B cell (primary cell): ENCODE measurements at regions not wholly inside any gene's neighbourhood (a gene's known extent, or its start where the extent isn't known, plus 50 kb on each side); places are given as distances from the start of the nearest gene placed in this dataset.

ENCODE experiments used
- ATAC-seq: fragments of 200-7000 bp; cut with Tn5 transposase; one replicate; pipeline ENCODE4 v1.10.0; 2021; ENCODE audit warnings: low read depth, mild to moderate bottlenecking, moderate number of reproducible peaks, moderate library complexity
- CTCF ChIA-PET: fragments of 350-600 bp; sonication (Branson Sonifier 250); formaldehyde crosslinking; loops from one replicate; lab custom pipeline; 2021; ENCODE audit warnings: antibody characterized with exemption, inconsistent platforms; lab: Charles Lee
- POLR2A ChIA-PET: fragments of 350-600 bp; sonication (Branson Sonifier 250); formaldehyde crosslinking; loops from one replicate; lab custom pipeline; 2021; ENCODE audit warnings: antibody characterized with exemption; lab: Charles Lee
- DNase-seq: peaks from one replicate; pipeline ENCODE4 v3.0.0; 2013
- H2AFZ ChIP-seq: 2 replicates; pipeline ENCODE4 v1.6.1; 2012; ENCODE audit warnings: mild to moderate bottlenecking, low read depth, low read length; ENCODE audit not compliant: insufficient read depth, poor library complexity, severe bottlenecking
- H3K27ac ChIP-seq, 2 donors: 1 replicate in 1 of 2; 2 replicates in 1 of 2; pipeline ENCODE4 v1.5.1; 2012 to 2013; ENCODE audit warnings: low read length in 2 of 2, mild to moderate bottlenecking in 2 of 2, moderate library complexity in 1 of 2
- H3K27me3 ChIP-seq, 4 experiments: fragments of 200-600 bp in 1 of 4; sonication (generic) in 1 of 4; replicated peaks in 1 of 4; 1 replicate in 2 of 4; 2 replicates in 2 of 4; pipeline versions ENCODE4 v1.6.1 to v1.7.0; 2013 to 2016; ENCODE audit warnings: low read length in 3 of 4, mild to moderate bottlenecking in 2 of 4, mixed read lengths in 1 of 4, moderate library complexity in 1 of 4; ENCODE audit not compliant: insufficient read depth in 4 of 4, control insufficient read depth in 3 of 4; ENCODE audit errors: control extremely low read depth in 1 of 4
- H3K36me3 ChIP-seq, 2 experiments: replicated peaks in 1 of 2; 1 replicate in 1 of 2; 2 replicates in 1 of 2; pipeline versions ENCODE4 v1.6.1 to v1.7.1; 2013; ENCODE audit warnings: low read length in 1 of 2; ENCODE audit not compliant: insufficient read depth in 2 of 2, control insufficient read depth in 1 of 2; ENCODE audit errors: control extremely low read depth in 1 of 2, extremely low read depth in 1 of 2
- H3K4me1 ChIP-seq, 2 donors: fragments of 200-600 bp in 1 of 2; sonication (generic) in 1 of 2; 1 replicate in 1 of 2; 2 replicates in 1 of 2; pipeline versions ENCODE4 v1.5.1 to v1.6.1; 2013 to 2017; ENCODE audit warnings: low read length in 2 of 2; ENCODE audit not compliant: control insufficient read depth in 2 of 2, insufficient read depth in 2 of 2
- H3K4me2 ChIP-seq: replicated peaks from 2 replicates; pipeline ENCODE3; 2012; ENCODE audit warnings: mild to moderate bottlenecking, low read depth, low read length; ENCODE audit not compliant: poor library complexity, severe bottlenecking
- H3K4me3 ChIP-seq, 5 experiments: fragments of 200-600 bp in 1 of 5; sonication (generic) in 1 of 5; 1 replicate in 3 of 5; 2 replicates in 2 of 5; pipeline versions ENCODE4 v1.5.1 to v1.7.0; 2011 to 2016; ENCODE audit warnings: low read length in 4 of 5, mild to moderate bottlenecking in 4 of 5, low read depth in 2 of 5, control low read depth in 1 of 5, moderate library complexity in 1 of 5; ENCODE audit not compliant: insufficient read depth in 1 of 5; ENCODE audit errors: control extremely low read depth in 1 of 5, extremely low read depth in 1 of 5
- H3K79me2 ChIP-seq: fragments of 200-600 bp; sonication (generic); one replicate; pipeline ENCODE4 v1.6.0; 2016; ENCODE audit warnings: low read length; ENCODE audit not compliant: control insufficient read depth, insufficient read depth
- H3K9ac ChIP-seq: fragments of 200-600 bp; sonication (generic); 2 replicates; pipeline ENCODE4 v1.6.1; 2017; ENCODE audit warnings: mild to moderate bottlenecking, low read length, moderate library complexity
- H3K9me3 ChIP-seq, 3 donors: one replicate each; pipeline versions ENCODE4 v1.6.1 to v1.7.1; 2013; ENCODE audit warnings: low read length in 2 of 3; ENCODE audit not compliant: control insufficient read depth in 2 of 3, insufficient read depth in 1 of 3; ENCODE audit errors: control extremely low read depth in 1 of 3
- H4K20me1 ChIP-seq: 2 replicates; pipeline ENCODE4 v1.6.0; 2012; ENCODE audit warnings: mild to moderate bottlenecking, low read length; ENCODE audit not compliant: insufficient read depth, control insufficient read depth, poor library complexity, severe bottlenecking
- H3K27ac Mint-ChIP-seq: one replicate; pipeline ENCODE4 v1.8.0; 2021; ENCODE audit warnings: mixed read lengths
- H3K27me3 Mint-ChIP-seq: one replicate; pipeline ENCODE4 v1.8.0; 2021; ENCODE audit warnings: mixed read lengths
- H3K4me1 Mint-ChIP-seq: one replicate; pipeline ENCODE4 v1.8.0; 2021; ENCODE audit warnings: mixed read lengths
- H3K4me3 Mint-ChIP-seq: one replicate; pipeline ENCODE4 v1.8.0; 2021; ENCODE audit warnings: mixed read lengths
- H3K9me3 Mint-ChIP-seq: one replicate; pipeline ENCODE4 v1.8.0; 2022; ENCODE audit warnings: mixed read lengths; ENCODE audit not compliant: insufficient read depth
- CTCF ChIP-seq: fragments of 200-600 bp; IDR thresholded peaks from one replicate; pipeline ENCODE4 v1.8.0; 2022; ENCODE audit warnings: antibody characterized with exemption, mild to moderate bottlenecking
- EZH2 ChIP-seq: IDR thresholded peaks from 2 replicates; pipeline ENCODE4 v1.6.1; 2012; ENCODE audit warnings: borderline replicate concordance, low read depth, mild to moderate bottlenecking, moderate library complexity, low read length; ENCODE audit not compliant: insufficient read depth, poor library complexity, severe bottlenecking
- WGBS: methylation state at CpG from one replicate; pipeline ENCODE4 v1.1.5; 2013; ENCODE audit warnings: missing lambda C conversion rate; ENCODE audit not compliant: insufficient coverage; 5-methylcytosine and 5-hydroxymethylcytosine counted together
- intact Hi-C: fragments of 100-400 bp; cut with micrococcal nuclease; formaldehyde crosslinking; loops from one replicate; pipeline ENCODE4 v1.10.0; 2022

GRCh38 chr1:9182784-9183257 is 51.8 kb upstream of the H6PD start:
- H2AFZ ChIP-seq: peak overlapping the region; percentile 52
- intact Hi-C loops: loop anchor here (5.0 kb wide), 1 partner anchor 51 kb away; no protein-coding TSS in a partner anchor
- TF ChIP-seq CTCF: no peak
- no peak for TF ChIP-seq EZH2

GRCh38 chr1:9183441-9183840 is 51.1 kb upstream of the H6PD start:
- ChIA-PET POLR2A (no interaction called here), CTCF (no interaction called here)
- peaks cover 3% of the 10 kb centered on the region for H3K79me2 ChIP-seq
- TF ChIP-seq EZH2: no peak
- TF ChIP-seq CTCF: no peak
- H3K27ac ChIP-seq: no peak overlapping the region
- Mint-ChIP-seq H3K4me1 (peaks cover 18% of the 10 kb centered on the region), H3K9me3 (no peaks in the 10 kb centered on the region), H3K27ac (peak overlapping the region; percentile 20), H3K27me3 (peaks cover 26% of the 10 kb centered on the region), H3K4me3 (peak overlapping the region; percentile 59)
- ATAC-seq (no peak), DNase-seq (no peak)
- no peak overlapping the region for H2AFZ ChIP-seq
- H3K9me3 ChIP-seq: peaks cover 0 to 11% (median 2%) of the 10 kb centered on the region in 3 donors
- H3K36me3 ChIP-seq: no peaks in the 10 kb centered on the region
- WGBS: 61% methylated on average over 17 of the region's 24 CpGs
- peak overlapping the region; percentile 80 for H3K4me2 ChIP-seq
- peaks cover 17 to 25% of the 10 kb centered on the region in 2 donors for H3K4me1 ChIP-seq
- H3K27me3 ChIP-seq: peaks cover 0 to 42% (median 12%) of the 10 kb centered on the region in 4 experiments
- H4K20me1 ChIP-seq: no peaks in the 10 kb centered on the region
- no peak overlapping the region for H3K9ac ChIP-seq
- H3K4me3 ChIP-seq: no peak overlapping the region
- intact Hi-C loops: loop anchor here (5.0 kb wide), 1 partner anchor 51 kb away; no protein-coding TSS in a partner anchor

More at GRCh38 chr1:9182784-9183257, 51.8 kb upstream of the H6PD start:
- CTCF ChIA-PET: no interaction called here
- DNase-seq: no peak
- peak overlapping the region; percentile 80 for H3K4me2 ChIP-seq
- peak overlapping the region in 3 of 5 experiments; percentile 40 to 50 (median 48) for H3K4me3 ChIP-seq
- no peak overlapping the region for H3K27ac ChIP-seq
- no peak for ATAC-seq
- no peak overlapping the region for H3K27ac Mint-ChIP-seq
- POLR2A ChIA-PET: no interaction called here
- no peaks in the 10 kb centered on the region for H3K36me3 ChIP-seq
- peaks cover 18% of the 10 kb centered on the region for H3K4me1 Mint-ChIP-seq
- H3K27me3 Mint-ChIP-seq: peaks cover 25% of the 10 kb centered on the region
- peaks cover 0 to 42% (median 12%) of the 10 kb centered on the region in 4 experiments for H3K27me3 ChIP-seq
- no peaks in the 10 kb centered on the region for H3K9me3 Mint-ChIP-seq
- H3K9ac ChIP-seq: peak overlapping the region; percentile 44
- peaks cover 17 to 25% of the 10 kb centered on the region in 2 donors for H3K4me1 ChIP-seq
- H3K79me2 ChIP-seq: peaks cover 3% of the 10 kb centered on the region
- peak overlapping the region; percentile 78 for H3K4me3 Mint-ChIP-seq
- 2% methylated on average over 47 of the region's 47 CpGs for WGBS
- H3K9me3 ChIP-seq: peaks cover 0 to 11% (median 2%) of the 10 kb centered on the region in 3 donors
- H4K20me1 ChIP-seq: no peaks in the 10 kb centered on the region
